GM13976 (cell line): ENCODE measurements at regions not wholly inside any gene's neighbourhood (a gene's known extent, or its start where the extent isn't known, plus 50 kb on each side); places are given as distances from the start of the nearest gene placed in this dataset.

Source experiments
- DNase-seq: peaks from one replicate; pipeline ENCODE4 v3.0.0; 2012; ENCODE audit warnings: low spot score
- CTCF ChIP-seq: IDR thresholded peaks from 2 replicates; pipeline ENCODE4 v1.5.1; 2012; ENCODE audit warnings: borderline replicate concordance, mild to moderate bottlenecking; ENCODE audit not compliant: insufficient read depth; ENCODE audit errors: extremely low read depth, missing control alignments, control extremely low read depth
- in situ Hi-C: fragments of 300-500 bp; cut with MboI; formaldehyde crosslinking; loops from one replicate; pipeline ENCODE4 v1.12.0; 2022; ENCODE audit warnings: low sequenced_read_pairs, mixed read lengths, inconsistent platforms; ENCODE audit not compliant: unreplicated experiment

- no peak for DNase-seq
- no peak for TF ChIP-seq CTCF
- in situ Hi-C loops: no loop called here
These were observed 200.7 kb upstream of the TTC14 start for GRCh38 chr3:180401226-180401625.

GRCh38 chr3:180402471-180403073, 199.4 kb upstream of the TTC14 start:
- DNase-seq: no peak
- no peak for TF ChIP-seq CTCF
- in situ Hi-C loops: no loop called here

GRCh38 chr3:180403156-180403555, 198.8 kb upstream of the TTC14 start:
- no peak for TF ChIP-seq CTCF
- in situ Hi-C loops: no loop called here
- no peak for DNase-seq

- no peak for DNase-seq
- no peak for TF ChIP-seq CTCF
- in situ Hi-C loops: no loop called here
These were observed 193.3 kb upstream of the TTC14 start for GRCh38 chr3:180408654-180409053.

- no peak for DNase-seq
- no peak for TF ChIP-seq CTCF
- in situ Hi-C loops: no loop called here
These were observed 192.8 kb upstream of the TTC14 start for GRCh38 chr3:180409170-180409569.

GRCh38 chr3:180409883-180410282, 192.1 kb upstream of the TTC14 start:
- no peak for DNase-seq
- in situ Hi-C loops: no loop called here
- TF ChIP-seq CTCF: no peak
